Head of caudate nucleus (tissue), 42 donors: ENCODE measurements at regions not wholly inside any gene's neighbourhood (a gene's known extent, or its start where the extent isn't known, plus 50 kb on each side); places are given as distances from the start of the nearest gene placed in this dataset.
"Not testable (repeated sequence)": the region's sequence is repeated elsewhere in the genome, so short reads cannot be mapped to it uniquely, and the experiment has no call there.

Experiments used
- DNase-seq, 42 donors: peaks; one replicate each; pipeline versions ENCODE4 v3.0.0 to v3.0.0-alpha.2; 2020 to 2021; ENCODE audit warnings: mixed read lengths in 7 of 42
- intact Hi-C: fragments of 100-400 bp; cut with DNase I; formaldehyde crosslinking; loops from one replicate; pipeline ENCODE4 v1.15.0; 2022

GRCh38 chr15:28459279-28459678 is 73.5 kb downstream of the GOLGA8G start:
- intact Hi-C loops, result no loop called here
- no peak for DNase-seq

GRCh38 chr15:28457396-28457932 is 75.3 kb downstream of the GOLGA8G start:
- intact Hi-C loops, result not testable (repeated sequence)
- DNase-seq, result peak in 20 of 42 donors; percentile 0 to 45 (median 10)

- peak in 17 of 42 donors; percentile 0 to 45 (median 15) for DNase-seq
- intact Hi-C loops, result no loop called here
Measured at GRCh38 chr15:28456476-28457395, 76.0 kb downstream of the GOLGA8G start.

GRCh38 chr15:28455537-28456475 is 77.0 kb downstream of the GOLGA8G start:
- peak in 14 of 42 donors; percentile 1 to 43 (median 13) for DNase-seq

GRCh38 chr15:28454751-28455220 is 76.3 kb downstream of the GOLGA8F start:
- intact Hi-C loops, result not testable (repeated sequence)
- DNase-seq, result peak in 11 of 42 donors; percentile 1 to 42 (median 15)

More at GRCh38 chr15:28455537-28456475, 77.0 kb downstream of the GOLGA8G start:
- intact Hi-C loops, result not testable (repeated sequence)
